ENCODE measurements at regions not wholly inside any gene's neighbourhood (a gene's known extent, or its start where the extent isn't known, plus 50 kb on each side); places are given as distances from the start of the nearest gene placed in this dataset.

DNA sequence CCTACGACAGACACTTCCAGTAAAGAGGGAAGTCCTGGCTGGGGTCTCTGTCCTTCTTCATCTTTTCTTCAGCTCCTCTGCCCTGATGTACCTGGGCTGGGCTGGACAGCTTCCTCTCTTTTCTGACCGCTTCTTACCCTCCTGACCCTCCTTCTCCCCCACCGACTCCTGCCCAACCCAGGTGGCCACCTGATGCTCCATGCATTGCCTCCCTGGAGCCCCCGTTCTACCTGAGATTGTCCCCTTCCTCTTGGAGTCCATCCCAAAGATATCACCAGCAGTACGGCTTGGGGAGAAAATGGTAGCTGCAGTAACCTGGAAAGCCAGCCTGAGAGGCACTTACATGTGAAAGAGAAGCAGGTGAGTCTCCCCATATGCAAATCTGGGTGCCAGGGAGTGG, 566.3 kb downstream of the TCERG1L start:
- no peaks in the 10 kb centered on the region for H3K27me3 ChIP-seq (ENCODE audit: insufficient read depth, low read length)
- no peak overlapping the region for H3K4me2 ChIP-seq (ENCODE audit: low read length)
- H2AFZ ChIP-seq (ENCODE audit: low read length): no peak overlapping the region
- H3F3A ChIP-seq (ENCODE audit: insufficient read depth, low read length): no peaks in the 10 kb centered on the region
- H3K9me3 ChIP-seq (ENCODE audit: low read length): no peaks in the 10 kb centered on the region
- H3K9ac ChIP-seq (ENCODE audit: low read length): no peak overlapping the region
- no peak overlapping the region for H3K27ac ChIP-seq (ENCODE audit: low read depth, low read length, poor library complexity, severe bottlenecking)
- no peak for TF ChIP-seq CTCF (IDR thresholded peaks at IDR 0.05; ENCODE audit: low read length)
- no peak for TF ChIP-seq EZH2 (IDR thresholded peaks at IDR 0.05; ENCODE audit: borderline replicate concordance, low read length)
- H3K9me2 ChIP-seq (ENCODE audit: low read depth, low read length): no peaks in the 10 kb centered on the region
- H3K4me3 ChIP-seq (ENCODE audit: low read depth, low read length, poor library complexity, severe bottlenecking): no peak overlapping the region
- H4K20me1 ChIP-seq (ENCODE audit: insufficient read depth, low read length): no peaks in the 10 kb centered on the region
- H3K79me2 ChIP-seq (ENCODE audit: insufficient read depth, low read length): no peaks in the 10 kb centered on the region
- H3K36me3 ChIP-seq (ENCODE audit: insufficient read depth, low read length): no peaks in the 10 kb centered on the region
- no peaks in the 10 kb centered on the region for H3K4me1 ChIP-seq (ENCODE audit: insufficient read depth, low read length, severe bottlenecking)

GRCh38 chr10:130745821-130746220, 565.7 kb downstream of the TCERG1L start:
- Histone ChIP-seq H3K79me2 (ENCODE audit: insufficient read depth, low read length) (no peaks in the 10 kb centered on the region), H3K36me3 (ENCODE audit: insufficient read depth, low read length) (no peaks in the 10 kb centered on the region), H3K9ac (ENCODE audit: low read length) (no peak overlapping the region), H3K4me3 (ENCODE audit: low read depth, low read length, poor library complexity, severe bottlenecking) (no peak overlapping the region), H3K4me1 (ENCODE audit: insufficient read depth, low read length, severe bottlenecking) (no peaks in the 10 kb centered on the region), H4K20me1 (ENCODE audit: insufficient read depth, low read length) (no peaks in the 10 kb centered on the region), H3F3A (ENCODE audit: insufficient read depth, low read length) (no peaks in the 10 kb centered on the region), H3K9me3 (ENCODE audit: low read length) (no peaks in the 10 kb centered on the region), H3K9me2 (ENCODE audit: low read depth, low read length) (no peaks in the 10 kb centered on the region), H3K4me2 (ENCODE audit: low read length) (no peak overlapping the region), H3K27me3 (ENCODE audit: insufficient read depth, low read length) (no peaks in the 10 kb centered on the region), H2AFZ (ENCODE audit: low read length) (no peak overlapping the region), H3K27ac (ENCODE audit: low read depth, low read length, poor library complexity, severe bottlenecking) (no peak overlapping the region)
- TF ChIP-seq CTCF (IDR thresholded peaks at IDR 0.05; ENCODE audit: low read length): no peak
- no peak for TF ChIP-seq EZH2 (IDR thresholded peaks at IDR 0.05; ENCODE audit: borderline replicate concordance, low read length)

GRCh38 chr10:130746311-130746710, 565.2 kb downstream of the TCERG1L start:
- TF ChIP-seq CTCF (IDR thresholded peaks at IDR 0.05; ENCODE audit: low read length) (no peak), EZH2 (IDR thresholded peaks at IDR 0.05; ENCODE audit: borderline replicate concordance, low read length) (no peak)
- Histone ChIP-seq H4K20me1 (ENCODE audit: insufficient read depth, low read length) (no peaks in the 10 kb centered on the region), H3K9me2 (ENCODE audit: low read depth, low read length) (no peaks in the 10 kb centered on the region), H3K4me3 (ENCODE audit: low read depth, low read length, poor library complexity, severe bottlenecking) (no peak overlapping the region), H3K9ac (ENCODE audit: low read length) (no peak overlapping the region), H2AFZ (ENCODE audit: low read length) (no peak overlapping the region), H3K27ac (ENCODE audit: low read depth, low read length, poor library complexity, severe bottlenecking) (no peak overlapping the region), H3K79me2 (ENCODE audit: insufficient read depth, low read length) (no peaks in the 10 kb centered on the region), H3K4me2 (ENCODE audit: low read length) (no peak overlapping the region), H3K4me1 (ENCODE audit: insufficient read depth, low read length, severe bottlenecking) (no peaks in the 10 kb centered on the region), H3F3A (ENCODE audit: insufficient read depth, low read length) (no peaks in the 10 kb centered on the region), H3K36me3 (ENCODE audit: insufficient read depth, low read length) (no peaks in the 10 kb centered on the region), H3K9me3 (ENCODE audit: low read length) (no peaks in the 10 kb centered on the region), H3K27me3 (ENCODE audit: insufficient read depth, low read length) (no peaks in the 10 kb centered on the region)
